ENCODE measurements at regions not wholly inside any gene's neighbourhood (a gene's known extent, or its start where the extent isn't known, plus 50 kb on each side); places are given as distances from the start of the nearest gene placed in this dataset.

- WGBS, 2 donors, result 80 to 87% methylated on average over 4 of the region's 4 CpGs
- Histone ChIP-seq H3K9me3 (no peaks in the 10 kb centered on the region), H3K27me3 (no peaks in the 10 kb centered on the region), H3K27ac (no peak overlapping the region), H3K36me3 (no peaks in the 10 kb centered on the region), H3K4me3 (no peak overlapping the region), H3K4me1 (no peaks in the 10 kb centered on the region)
- no peak for ATAC-seq
- intact Hi-C loops (cut with DNase I), result no loop called here
- DNase-seq, result no peak
- TF ChIP-seq CTCF (IDR thresholded peaks at IDR 0.05), result no peak
Observed at GRCh38 chr21:28537371-28538079, 455.2 kb downstream of the LTN1 start.

GRCh38 chr21:28532446-28532845 is 460.2 kb downstream of the LTN1 start:
- no peak for TF ChIP-seq CTCF (IDR thresholded peaks at IDR 0.05)
- DNase-seq, result no peak
- no peak for ATAC-seq
- no peaks in the 10 kb centered on the region for H3K4me1 ChIP-seq
- H3K27ac ChIP-seq, result no peak overlapping the region
- H3K27me3 ChIP-seq, result no peaks in the 10 kb centered on the region
- no peak overlapping the region for H3K4me3 ChIP-seq
- H3K9me3 ChIP-seq, result no peaks in the 10 kb centered on the region
- intact Hi-C loops (cut with DNase I), result no loop called here
- no peaks in the 10 kb centered on the region for H3K36me3 ChIP-seq

GRCh38 chr21:28523367-28523766 is 469.3 kb downstream of the LTN1 start:
- H3K27ac ChIP-seq, result peak overlapping the region in 8 of 10 donors; percentile 26 to 81 (median 48)
- H3K36me3 ChIP-seq, result no peaks in the 10 kb centered on the region
- no peak for DNase-seq
- no peaks in the 10 kb centered on the region for H3K27me3 ChIP-seq
- H3K4me1 ChIP-seq, result peaks cover 0 to 27% (median 13%) of the 10 kb centered on the region in 9 donors
- no peak overlapping the region for H3K4me3 ChIP-seq
- ATAC-seq, result peak in 5 of 8 donors; percentile 55 to 68 (median 60)
- intact Hi-C loops (cut with DNase I), result loop anchor here in 4 of 10 donors (2.0 to 5.0 kb wide), 3 partner anchors 109 to 1676 kb away; partner anchors contain the start of gene ADAMTS1 (in 2 of the 4)
- no peaks in the 10 kb centered on the region for H3K9me3 ChIP-seq
- 16 to 28% methylated on average over 2 of the region's 2 CpGs for WGBS, 2 donors
- TF ChIP-seq CTCF (IDR thresholded peaks at IDR 0.05), result no peak

GRCh38 chr21:28522014-28522799 is 470.5 kb downstream of the LTN1 start:
- Histone ChIP-seq H3K27me3 (no peaks in the 10 kb centered on the region), H3K9me3 (no peaks in the 10 kb centered on the region), H3K4me3 (no peak overlapping the region), H3K36me3 (no peaks in the 10 kb centered on the region), H3K4me1 (peaks cover 0 to 34% (median 17%) of the 10 kb centered on the region in 9 donors), H3K27ac (peak overlapping the region; percentile 4 to 81 (median 52))
- intact Hi-C loops (cut with DNase I), result loop anchor here in 4 of 10 donors (2.0 to 5.0 kb wide), 3 partner anchors 110 to 1675 kb away; partner anchors contain the start of gene ADAMTS1 (in 2 of the 4)
- 41 to 55% methylated on average over 9 of the region's 9 CpGs for WGBS, 2 donors
- ATAC-seq, result peak; percentile 48 to 89 (median 77)
- peak in 6 of 9 donors; percentile 27 to 51 (median 43) for TF ChIP-seq CTCF (IDR thresholded peaks at IDR 0.05)
- no peak for DNase-seq

All from heart right ventricle (tissue), 16 donors.